ENCODE measurements at regions not wholly inside any gene's neighbourhood (a gene's known extent, or its start where the extent isn't known, plus 50 kb on each side); places are given as distances from the start of the nearest gene placed in this dataset.
"Not testable (repeated sequence)": the region's sequence is repeated elsewhere in the genome, so short reads cannot be mapped to it uniquely, and the experiment has no call there.

GRCh38 chr2:89960570-89960969, 1269.1 kb downstream of the RPIA start:
- DNase-seq (ENCODE audit: low read depth) = not testable (repeated sequence)

DNA sequence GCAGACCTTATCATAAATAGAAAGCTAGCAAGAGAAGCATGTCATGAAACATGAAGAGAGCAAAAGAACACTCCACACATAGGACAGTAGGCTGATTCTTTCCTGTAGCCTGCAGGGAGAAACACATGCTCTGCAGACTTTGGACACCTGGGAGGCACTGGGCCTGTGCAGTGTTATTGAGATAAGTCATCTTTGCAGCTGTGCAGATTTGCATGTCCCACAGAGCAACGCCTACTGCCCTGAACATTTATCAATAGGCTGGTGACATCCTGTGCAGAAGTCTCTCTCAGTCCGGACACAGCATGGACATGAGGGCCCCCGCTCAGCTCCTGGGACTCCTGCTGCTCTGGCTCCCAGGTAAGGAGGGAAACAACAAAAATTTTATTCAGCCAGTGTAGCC, 1277.1 kb downstream of the RPIA start:
- DNase-seq (ENCODE audit: low read depth) = not testable (repeated sequence)

DNA sequence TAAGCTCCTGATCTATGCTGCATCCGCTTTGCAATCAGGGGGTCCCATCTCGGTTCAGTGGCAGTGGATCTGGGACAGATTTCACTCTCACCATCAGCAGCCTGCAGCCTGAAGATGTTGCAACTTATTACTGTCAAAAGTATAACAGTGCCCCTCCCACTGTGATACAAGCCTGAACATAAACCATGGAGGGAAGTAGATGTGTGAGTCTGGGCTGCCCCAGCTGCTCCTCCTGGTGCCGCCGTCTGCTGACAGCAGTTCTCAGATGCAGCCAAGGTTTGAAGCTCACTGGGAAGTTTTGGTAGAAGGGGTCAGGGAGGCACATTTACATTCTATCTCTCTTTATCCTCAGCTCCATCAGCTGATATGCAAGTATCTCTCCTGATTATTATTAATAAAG, 1277.7 kb downstream of the RPIA start:
- DNase-seq (ENCODE audit: low read depth) = not testable (repeated sequence)

DNA sequence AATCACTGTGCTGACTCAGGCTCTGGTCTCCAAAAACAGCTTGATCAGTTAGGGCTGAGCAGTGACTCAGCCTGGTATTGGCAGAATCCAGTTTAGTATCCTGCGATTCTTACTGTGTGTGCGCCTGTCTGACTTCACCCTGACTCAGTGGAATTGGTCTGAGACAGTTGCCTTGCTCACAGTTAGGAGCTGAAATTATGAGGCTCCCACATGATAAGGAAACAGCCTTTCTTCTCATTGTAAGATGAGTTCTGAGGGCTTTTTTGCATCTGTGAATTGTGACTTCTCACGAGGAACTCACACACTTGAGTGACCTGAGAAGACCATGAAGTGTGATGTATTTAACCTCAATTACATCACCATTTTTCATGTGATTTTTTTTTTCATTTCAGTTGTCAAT, 1282.4 kb downstream of the RPIA start:
- not testable (repeated sequence) for DNase-seq (ENCODE audit: low read depth)

DNA sequence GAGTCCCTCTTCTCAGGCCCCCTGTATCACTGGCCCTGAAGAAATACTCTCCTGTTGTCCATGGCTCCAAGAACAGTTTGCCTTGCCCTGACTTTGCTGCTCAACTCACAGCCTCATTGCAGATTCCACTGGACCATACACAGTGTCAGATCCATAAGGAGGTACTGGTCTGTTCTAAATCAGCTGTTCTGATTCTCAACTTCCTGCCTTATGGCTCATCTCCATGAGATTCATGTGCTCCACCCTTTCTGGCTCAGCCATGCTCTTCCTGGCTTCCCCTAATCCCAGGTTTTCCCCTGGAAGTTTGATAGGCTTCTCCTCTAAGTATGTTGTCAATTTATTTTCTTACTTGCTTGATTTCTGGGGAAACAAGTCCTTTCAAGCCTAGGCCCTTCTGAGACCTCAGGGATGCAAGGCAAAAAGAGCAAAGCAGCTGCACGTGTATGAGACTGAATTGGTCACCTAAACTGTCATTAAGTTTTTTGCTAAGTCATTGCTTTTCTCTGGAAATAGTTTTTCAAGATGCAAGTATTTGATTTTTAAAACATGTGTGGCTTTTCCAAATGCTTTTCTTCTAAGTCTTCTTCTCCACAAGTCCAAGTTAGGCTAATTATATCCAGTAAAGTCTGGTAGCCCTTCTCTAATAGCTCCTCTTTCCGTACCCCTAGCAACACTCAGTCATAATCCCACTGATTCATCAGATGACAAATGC, 1288.5 kb downstream of the RPIA start:
- DNase-seq (ENCODE audit: low read depth) = not testable (repeated sequence)

GRCh38 chr2:89982246-89982645, 1290.8 kb downstream of the RPIA start:
- not testable (repeated sequence) for DNase-seq (ENCODE audit: low read depth)

- DNase-seq (ENCODE audit: low read depth) = not testable (repeated sequence)
These were observed 1294.2 kb downstream of the RPIA start for GRCh38 chr2:89985650-89986049.

DNA sequence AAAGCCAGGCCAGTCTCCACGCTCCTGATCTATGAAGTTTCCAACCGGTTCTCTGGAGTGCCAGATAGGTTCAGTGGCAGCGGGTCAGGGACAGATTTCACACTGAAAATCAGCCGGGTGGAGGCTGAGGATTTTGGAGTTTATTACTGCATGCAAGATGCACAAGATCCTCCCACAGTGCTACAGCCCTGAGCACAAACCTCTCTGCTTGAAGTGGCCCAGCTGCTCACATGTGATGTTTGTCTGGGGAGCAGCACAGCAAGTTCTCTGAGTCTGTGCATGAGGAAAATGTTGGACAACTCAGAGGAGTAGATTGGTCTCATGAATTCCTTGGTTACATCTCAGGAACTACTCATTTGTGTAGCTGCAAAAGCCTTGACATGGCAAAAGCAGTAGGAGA, 1295.1 kb downstream of the RPIA start:
- DNase-seq (ENCODE audit: low read depth) = not testable (repeated sequence)

- not testable (repeated sequence) for DNase-seq (ENCODE audit: low read depth)
These were observed 1305.3 kb downstream of the RPIA start for GRCh38 chr2:89996779-89997178.

DNA sequence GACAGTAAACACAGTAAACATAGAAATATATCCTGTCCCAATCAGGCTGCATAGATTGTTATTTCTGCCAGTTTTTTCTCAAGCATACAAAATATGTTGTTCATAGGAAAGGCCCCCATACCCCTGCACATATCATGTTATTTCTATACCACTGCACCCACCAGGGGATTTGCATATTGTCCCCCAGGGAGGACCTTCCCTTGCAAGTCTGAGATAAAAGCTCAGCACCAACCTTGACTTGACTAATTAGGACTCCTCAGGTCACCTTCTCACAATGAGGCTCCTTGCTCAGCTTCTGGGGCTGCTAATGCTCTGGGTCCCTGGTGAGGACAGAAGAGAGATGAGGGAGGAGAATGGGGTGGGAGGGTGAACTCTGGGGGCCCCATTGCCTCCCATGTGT, 1313.1 kb downstream of the RPIA start:
- DNase-seq (ENCODE audit: low read depth) = not testable (repeated sequence)

DNA sequence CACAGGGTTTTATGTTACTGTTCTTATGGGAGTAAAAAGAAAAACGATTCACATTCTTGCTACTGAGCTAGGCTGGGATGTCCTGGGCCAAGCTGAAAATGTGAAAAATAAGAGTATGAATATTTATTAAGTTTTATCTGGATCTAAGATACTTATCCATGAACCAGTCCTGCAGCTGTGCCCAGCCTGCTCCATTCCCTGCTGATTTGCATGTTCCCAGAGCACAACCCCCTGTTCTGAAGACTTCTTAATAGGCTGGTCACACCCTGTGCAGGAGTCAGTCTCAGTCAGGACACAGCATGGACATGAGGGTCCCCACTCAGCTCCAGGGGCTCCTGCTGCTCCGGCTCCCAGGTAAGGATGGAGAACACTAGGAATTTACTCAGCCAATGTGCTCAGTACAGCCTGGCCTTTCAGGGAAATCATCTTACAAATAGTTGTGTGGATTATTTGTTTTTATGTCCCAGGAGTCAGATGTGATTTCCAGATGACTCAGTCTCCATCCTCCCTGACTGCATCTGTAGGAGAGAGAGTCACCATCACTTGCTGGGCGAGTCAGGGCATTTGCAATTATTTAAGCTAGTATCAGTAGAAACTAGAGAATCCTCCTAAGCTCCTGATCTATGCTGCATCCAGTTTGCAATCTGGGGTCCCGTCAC, 1319.1 kb downstream of the RPIA start:
- not testable (repeated sequence) for DNase-seq (ENCODE audit: low read depth)

DNA sequence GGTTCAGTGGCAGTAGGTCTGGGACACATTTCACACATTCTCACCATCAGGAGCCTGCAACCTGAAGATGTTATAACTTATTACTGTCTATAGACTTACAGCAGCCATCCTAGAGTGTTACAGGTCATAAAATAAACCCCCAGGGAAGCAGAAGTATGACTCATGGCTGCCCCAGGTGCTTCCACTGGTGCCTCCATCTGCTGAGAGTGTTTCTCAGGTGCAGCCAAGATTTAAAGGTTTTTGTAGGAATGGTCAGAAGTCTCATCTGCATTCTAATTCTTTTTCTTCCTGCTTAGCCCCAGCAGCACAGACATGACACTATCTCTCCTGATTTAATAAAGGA, 1319.6 kb downstream of the RPIA start:
- not testable (repeated sequence) for DNase-seq (ENCODE audit: low read depth)

GRCh38 chr2:90019908-90020307, 1328.4 kb downstream of the RPIA start:
- DNase-seq (ENCODE audit: low read depth) = not testable (repeated sequence)

DNA sequence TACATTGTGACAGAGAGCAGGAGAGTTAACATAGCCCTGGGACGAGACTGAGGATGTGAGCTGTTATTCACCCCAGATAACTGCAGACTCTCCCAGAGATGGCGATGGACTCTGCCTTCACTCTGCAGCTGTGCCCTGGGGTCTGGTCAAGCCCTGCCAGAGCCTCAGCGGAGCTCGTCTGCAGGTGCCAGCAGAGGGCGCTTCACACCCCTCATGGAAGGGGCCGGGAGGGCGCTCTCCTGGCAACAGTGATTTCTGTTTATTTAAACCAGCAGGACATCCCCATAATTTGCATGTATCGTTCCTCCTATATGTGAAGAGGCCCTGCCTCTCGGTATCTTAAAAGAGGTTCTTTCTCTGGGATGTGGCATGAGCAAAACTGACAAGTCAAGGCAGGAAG, 1329.8 kb downstream of the RPIA start:
- DNase-seq (ENCODE audit: low read depth) = not testable (repeated sequence)

DNA sequence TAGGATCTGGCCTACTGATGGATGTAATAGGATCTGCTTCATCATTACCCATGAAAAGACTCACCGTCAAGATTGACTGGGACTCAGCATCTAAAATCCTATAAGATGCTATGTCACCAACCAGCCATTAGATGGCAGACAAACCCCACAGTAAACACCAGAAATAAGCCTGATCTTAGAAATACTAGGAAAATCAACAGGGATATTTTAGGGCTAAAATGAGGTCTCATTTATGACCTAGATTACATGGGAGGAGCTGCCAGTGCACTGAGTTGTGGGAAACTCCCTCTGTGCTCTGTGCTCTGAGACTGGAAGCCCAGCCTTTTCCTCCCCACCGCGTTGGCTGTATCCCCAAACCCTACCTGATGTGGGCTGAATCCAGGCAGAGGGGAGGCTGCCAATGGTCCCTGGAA, 1335.8 kb downstream of the RPIA start:
- not testable (repeated sequence) for DNase-seq (ENCODE audit: low read depth)

GRCh38 chr2:90028381-90029079, 1337.1 kb downstream of the RPIA start:
- not testable (repeated sequence) for DNase-seq (ENCODE audit: low read depth)

DNA sequence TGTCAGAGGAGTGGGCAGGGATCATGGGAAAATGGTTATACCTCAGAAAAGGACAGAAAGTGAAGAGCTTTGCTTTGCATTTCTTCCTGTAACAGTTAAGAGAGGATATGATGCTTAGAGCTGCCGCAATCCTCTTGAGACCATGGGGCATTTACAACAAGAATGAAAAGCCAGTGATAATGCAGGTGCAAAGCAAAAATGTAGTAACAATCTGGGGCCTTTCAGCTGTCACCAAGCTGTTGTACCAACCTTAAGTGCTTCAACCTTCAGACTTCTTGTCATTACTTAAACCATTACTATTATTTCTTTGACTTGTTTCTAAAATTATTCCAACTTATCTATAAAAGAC, 1337.6 kb downstream of the RPIA start:
- not testable (repeated sequence) for DNase-seq (ENCODE audit: low read depth)

GRCh38 chr2:90032269-90032668, 1340.8 kb downstream of the RPIA start:
- DNase-seq (ENCODE audit: low read depth) = not testable (repeated sequence)

DNA sequence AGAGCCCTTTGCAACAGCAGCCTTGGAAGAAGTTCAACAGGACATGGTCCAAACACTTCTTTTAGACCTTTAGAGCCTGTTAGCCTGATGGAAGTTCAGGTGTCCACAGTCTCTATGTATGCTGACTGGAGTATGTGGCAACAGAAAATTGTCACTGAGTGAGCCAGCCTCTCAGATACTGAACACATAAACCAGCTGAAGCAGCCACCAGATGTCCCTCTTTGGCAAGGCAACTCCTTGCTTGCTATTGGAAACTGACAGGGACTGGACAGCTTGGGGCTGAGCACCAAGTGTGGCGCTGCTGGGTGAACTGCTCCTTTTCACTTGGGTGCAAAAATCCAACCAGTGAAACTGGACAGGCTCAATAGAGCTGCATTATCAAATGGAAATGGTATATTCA, 1344.9 kb downstream of the RPIA start:
- not testable (repeated sequence) for DNase-seq (ENCODE audit: low read depth)

DNA sequence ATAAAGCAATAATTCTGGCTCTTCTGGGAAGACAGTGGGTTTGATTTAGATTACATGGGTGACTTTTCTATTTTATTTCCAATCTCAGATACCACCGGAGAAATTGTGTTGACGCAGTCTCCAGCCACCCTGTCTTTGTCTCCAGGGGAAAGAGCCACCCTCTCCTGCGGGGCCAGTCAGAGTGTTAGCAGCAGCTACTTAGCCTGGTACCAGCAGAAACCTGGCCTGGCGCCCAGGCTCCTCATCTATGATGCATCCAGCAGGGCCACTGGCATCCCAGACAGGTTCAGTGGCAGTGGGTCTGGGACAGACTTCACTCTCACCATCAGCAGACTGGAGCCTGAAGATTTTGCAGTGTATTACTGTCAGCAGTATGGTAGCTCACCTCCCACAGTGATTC, 1347.6 kb downstream of the RPIA start:
- not testable (repeated sequence) for DNase-seq (ENCODE audit: low read depth)

- not testable (repeated sequence) for DNase-seq (ENCODE audit: low read depth)
These were observed 1356.3 kb downstream of the RPIA start for GRCh38 chr2:90047776-90048175.

DNA sequence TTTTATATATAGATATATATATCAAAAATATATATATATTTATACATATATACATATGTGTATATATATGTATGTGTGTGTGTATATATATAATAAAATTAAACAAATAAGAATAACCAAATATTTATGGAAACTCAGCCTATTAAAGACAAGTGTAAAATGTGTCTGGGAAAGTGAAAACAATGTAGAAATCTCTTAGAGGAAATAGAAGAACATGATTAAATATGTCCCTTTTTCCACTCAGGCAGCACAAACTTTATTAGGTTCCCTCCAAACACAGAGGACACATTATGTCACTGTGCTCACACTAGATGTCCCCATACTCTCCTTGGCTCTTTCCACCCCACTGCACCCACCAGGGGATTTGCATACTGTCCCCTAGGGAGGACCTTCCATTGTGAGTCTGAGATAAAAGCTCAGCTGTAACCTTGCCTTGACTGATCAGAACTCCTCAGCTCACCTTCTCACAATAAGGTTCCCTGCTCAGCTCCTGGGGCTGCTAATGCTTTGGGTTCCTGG, 1360.7 kb downstream of the RPIA start:
- DNase-seq (ENCODE audit: low read depth) = not testable (repeated sequence)
